Kidney tubule cell (primary cell): ENCODE measurements at regions not wholly inside any gene's neighbourhood (a gene's known extent, or its start where the extent isn't known, plus 50 kb on each side); places are given as distances from the start of the nearest gene placed in this dataset.
A peak's percentile ranks its signal among the peaks of the same experiment; 100 is the strongest.
"Not testable (repeated sequence)": the region's sequence is repeated elsewhere in the genome, so short reads cannot be mapped to it uniquely, and the experiment has no call there.

Source experiments
- DNase-seq: peaks from one replicate; pipeline ENCODE4 v3.0.0-alpha.2; 2018; ENCODE audit warnings: low spot score

GRCh38 chr2:84214455-84214854 is 244.6 kb downstream of the SUCLG1 start:
- DNase-seq: no peak

- DNase-seq: no peak
Measured at GRCh38 chr2:84212611-84213314, 246.3 kb downstream of the SUCLG1 start.

- no peak for DNase-seq
Measured at GRCh38 chr2:84209941-84210340, 249.1 kb downstream of the SUCLG1 start.

GRCh38 chr2:84204995-84205394 is 254.1 kb downstream of the SUCLG1 start:
- no peak for DNase-seq

GRCh38 chr2:84202166-84202565 is 256.9 kb downstream of the SUCLG1 start:
- no peak for DNase-seq

GRCh38 chr2:84201158-84201557 is 257.9 kb downstream of the SUCLG1 start:
- DNase-seq: no peak

- DNase-seq: no peak
Measured at GRCh38 chr2:84197901-84198300, 261.2 kb downstream of the SUCLG1 start.

- DNase-seq: no peak
Measured at GRCh38 chr2:84194949-84195644, 264.0 kb downstream of the SUCLG1 start.

GRCh38 chr2:84194181-84194580 is 264.9 kb downstream of the SUCLG1 start:
- DNase-seq: no peak

- DNase-seq: no peak
Measured at GRCh38 chr2:84187258-84187657, 271.8 kb downstream of the SUCLG1 start.

GRCh38 chr2:84181927-84182326 is 277.2 kb downstream of the SUCLG1 start:
- DNase-seq: no peak

GRCh38 chr2:84177733-84178132 is 281.3 kb downstream of the SUCLG1 start:
- no peak for DNase-seq

- DNase-seq: no peak
Measured at GRCh38 chr2:84175970-84176369, 283.1 kb downstream of the SUCLG1 start.

- peak; percentile 59 for DNase-seq
Measured at GRCh38 chr2:84175340-84175739, 283.7 kb downstream of the SUCLG1 start.

GRCh38 chr2:84173041-84173440 is 286.0 kb downstream of the SUCLG1 start:
- no peak for DNase-seq

GRCh38 chr2:84170979-84171378 is 288.1 kb downstream of the SUCLG1 start:
- DNase-seq: no peak

- DNase-seq: no peak
Measured at GRCh38 chr2:84169871-84170270, 289.2 kb downstream of the SUCLG1 start.

GRCh38 chr2:84168552-84168951 is 290.5 kb downstream of the SUCLG1 start:
- DNase-seq: not testable (repeated sequence)

- DNase-seq: no peak
Measured at GRCh38 chr2:84165256-84165655, 293.8 kb downstream of the SUCLG1 start.

GRCh38 chr2:84160453-84160852 is 298.6 kb downstream of the SUCLG1 start:
- no peak for DNase-seq

GRCh38 chr2:84158605-84159004 is 300.5 kb downstream of the SUCLG1 start:
- DNase-seq: no peak

- DNase-seq: no peak
Measured at GRCh38 chr2:84152462-84152861, 306.6 kb downstream of the SUCLG1 start.

GRCh38 chr2:84144345-84144744 is 314.7 kb downstream of the SUCLG1 start:
- DNase-seq: no peak

GRCh38 chr2:84137034-84137433 is 322.0 kb downstream of the SUCLG1 start:
- no peak for DNase-seq
